MM.1S (cell line): ENCODE measurements at regions not wholly inside any gene's neighbourhood (a gene's known extent, or its start where the extent isn't known, plus 50 kb on each side); places are given as distances from the start of the nearest gene placed in this dataset.

Source experiments
- DNase-seq: peaks from one replicate; pipeline ENCODE4 v3.0.0-alpha.2; 2015
- H2AFZ ChIP-seq: fragments of 300-600 bp; sonication (generic); 2 replicates; pipeline ENCODE4 v1.6.0; 2016; ENCODE audit warnings: antibody characterized with exemption, low read length
- H3F3A ChIP-seq: fragments of 300-600 bp; sonication (generic); 2 replicates; pipeline ENCODE4 v1.6.1; 2016; ENCODE audit warnings: mild to moderate bottlenecking, antibody characterized with exemption, low read length, moderate library complexity, mixed read lengths; ENCODE audit not compliant: insufficient read depth
- H3K27ac ChIP-seq: fragments of 300-600 bp; sonication (generic); 2 replicates; pipeline ENCODE4 v1.5.1; 2016; ENCODE audit warnings: mild to moderate bottlenecking, low read length
- H3K27me3 ChIP-seq: fragments of 300-600 bp; sonication (generic); replicated peaks from 2 replicates; pipeline ENCODE4 v1.6.0; 2016; ENCODE audit warnings: low read length; ENCODE audit not compliant: insufficient read depth
- H3K36me3 ChIP-seq: fragments of 300-600 bp; sonication (generic); replicated peaks from 2 replicates; pipeline ENCODE4 v1.6.1; 2016; ENCODE audit warnings: mild to moderate bottlenecking, low read length, mixed read lengths; ENCODE audit not compliant: insufficient read depth
- H3K4me1 ChIP-seq: fragments of 300-600 bp; sonication (generic); 2 replicates; pipeline ENCODE4 v1.6.1; 2016; ENCODE audit warnings: low read length, mixed read lengths
- H3K4me2 ChIP-seq: fragments of 300-600 bp; sonication (generic); 2 replicates; pipeline ENCODE4 v1.6.0; 2016; ENCODE audit warnings: low read depth, low read length
- H3K4me3 ChIP-seq: fragments of 300-600 bp; sonication (generic); 2 replicates; pipeline ENCODE4 v1.5.1; 2016; ENCODE audit warnings: low read length, mixed read lengths
- H3K79me2 ChIP-seq: fragments of 300-600 bp; sonication (generic); 2 replicates; pipeline ENCODE4 v1.6.1; 2016; ENCODE audit warnings: mixed run types, low read length, mixed read lengths
- H3K9ac ChIP-seq: fragments of 300-600 bp; sonication (generic); 2 replicates; pipeline ENCODE4 v1.6.1; 2016; ENCODE audit warnings: low read length, mixed read lengths
- H3K9me2 ChIP-seq: fragments of 300-600 bp; sonication (generic); replicated peaks from 2 replicates; pipeline ENCODE4 v1.6.1; 2016; ENCODE audit warnings: mild to moderate bottlenecking, low read length, mixed read lengths; ENCODE audit not compliant: insufficient read depth
- H3K9me3 ChIP-seq: fragments of 300-600 bp; sonication (generic); replicated peaks from 2 replicates; pipeline ENCODE4 v1.6.1; 2016; ENCODE audit warnings: mild to moderate bottlenecking, low read length, mixed read lengths; ENCODE audit not compliant: insufficient read depth
- H4K20me1 ChIP-seq: fragments of 300-600 bp; sonication (generic); 2 replicates; pipeline ENCODE4 v1.6.1; 2016; ENCODE audit warnings: mild to moderate bottlenecking, low read length, moderate library complexity, mixed read lengths; ENCODE audit not compliant: insufficient read depth
- CTCF ChIP-seq: fragments of 300-600 bp; sonication (generic); IDR thresholded peaks from 2 replicates; pipeline ENCODE4 v1.5.1; 2016; ENCODE audit warnings: antibody characterized with exemption, low read length, mixed read lengths
- EZH2 ChIP-seq: fragments of 300-600 bp; sonication (generic); optimal IDR thresholded peaks from 2 replicates; pipeline ENCODE3; 2017; ENCODE audit warnings: low read depth, mild to moderate bottlenecking, antibody characterized with exemption, low read length, mixed read lengths
- EZH2phosphoT487 ChIP-seq: fragments of 300-600 bp; sonication (generic); IDR thresholded peaks from 2 replicates; pipeline ENCODE4 v1.6.1; 2018; ENCODE audit warnings: antibody characterized with exemption, low read length

- no peaks in the 10 kb centered on the region for H3K9me3 ChIP-seq
- H4K20me1 ChIP-seq = no peaks in the 10 kb centered on the region
- no peak overlapping the region for H3K4me3 ChIP-seq
- H3K4me2 ChIP-seq = no peak overlapping the region
- DNase-seq = no peak
- H3K79me2 ChIP-seq = no peaks in the 10 kb centered on the region
- no peaks in the 10 kb centered on the region for H3K36me3 ChIP-seq
- H2AFZ ChIP-seq = no peak overlapping the region
- no peak for TF ChIP-seq CTCF
- no peak for TF ChIP-seq EZH2phosphoT487
- no peak for TF ChIP-seq EZH2
- H3K4me1 ChIP-seq = no peaks in the 10 kb centered on the region
- no peak overlapping the region for H3K27ac ChIP-seq
- no peaks in the 10 kb centered on the region for H3K9me2 ChIP-seq
- no peaks in the 10 kb centered on the region for H3F3A ChIP-seq
- no peak overlapping the region for H3K9ac ChIP-seq
- no peaks in the 10 kb centered on the region for H3K27me3 ChIP-seq
Measured at GRCh38 chr9:25600501-25600900, 77.7 kb downstream of the TUSC1 start.

GRCh38 chr9:25584611-25585010 lies 93.6 kb downstream of the TUSC1 start:
- no peak for TF ChIP-seq EZH2phosphoT487
- TF ChIP-seq EZH2 = no peak
- TF ChIP-seq CTCF = no peak
- no peaks in the 10 kb centered on the region for H3F3A ChIP-seq
- H3K27me3 ChIP-seq = no peaks in the 10 kb centered on the region
- no peak overlapping the region for H3K27ac ChIP-seq
- no peaks in the 10 kb centered on the region for H4K20me1 ChIP-seq
- no peaks in the 10 kb centered on the region for H3K79me2 ChIP-seq
- no peaks in the 10 kb centered on the region for H3K4me1 ChIP-seq
- no peaks in the 10 kb centered on the region for H3K36me3 ChIP-seq
- no peak overlapping the region for H3K9ac ChIP-seq
- H3K4me3 ChIP-seq = no peak overlapping the region
- DNase-seq = no peak
- H2AFZ ChIP-seq = no peak overlapping the region
- H3K9me2 ChIP-seq = no peaks in the 10 kb centered on the region
- no peaks in the 10 kb centered on the region for H3K9me3 ChIP-seq
- H3K4me2 ChIP-seq = no peak overlapping the region

DNA sequence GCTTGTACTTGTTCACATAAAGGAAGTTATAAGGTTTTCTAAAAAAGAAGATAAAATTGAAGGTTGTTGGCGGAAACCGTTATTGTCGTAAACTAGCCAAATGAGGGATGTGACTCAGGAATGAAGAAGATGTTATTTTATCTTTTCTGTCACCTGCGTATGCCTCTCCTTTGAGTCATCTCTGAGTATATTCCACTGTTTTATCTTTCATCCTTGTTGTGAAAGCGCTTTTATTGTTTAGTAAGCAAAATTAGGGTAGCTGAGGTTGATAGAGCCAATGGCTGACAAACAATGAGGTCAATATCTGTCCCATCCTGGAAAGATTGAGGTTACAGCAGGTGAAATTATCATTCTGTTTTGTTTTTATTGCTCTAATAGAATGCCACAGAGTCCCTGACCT lies 105.0 kb downstream of the TUSC1 start:
- Histone ChIP-seq H3K9ac (no peak overlapping the region), H3F3A (no peaks in the 10 kb centered on the region), H4K20me1 (no peaks in the 10 kb centered on the region), H3K9me3 (no peaks in the 10 kb centered on the region), H3K4me1 (no peaks in the 10 kb centered on the region), H3K27ac (no peak overlapping the region), H3K9me2 (no peaks in the 10 kb centered on the region), H2AFZ (no peak overlapping the region), H3K4me2 (no peak overlapping the region), H3K27me3 (no peaks in the 10 kb centered on the region), H3K4me3 (no peak overlapping the region), H3K36me3 (no peaks in the 10 kb centered on the region), H3K79me2 (no peaks in the 10 kb centered on the region)
- no peak for DNase-seq
- TF ChIP-seq CTCF (no peak), EZH2 (no peak)
